ENCODE measurements at regions not wholly inside any gene's neighbourhood (a gene's known extent, or its start where the extent isn't known, plus 50 kb on each side); places are given as distances from the start of the nearest gene placed in this dataset.
A peak's percentile ranks its signal among the peaks of the same experiment; 100 is the strongest.

DNA sequence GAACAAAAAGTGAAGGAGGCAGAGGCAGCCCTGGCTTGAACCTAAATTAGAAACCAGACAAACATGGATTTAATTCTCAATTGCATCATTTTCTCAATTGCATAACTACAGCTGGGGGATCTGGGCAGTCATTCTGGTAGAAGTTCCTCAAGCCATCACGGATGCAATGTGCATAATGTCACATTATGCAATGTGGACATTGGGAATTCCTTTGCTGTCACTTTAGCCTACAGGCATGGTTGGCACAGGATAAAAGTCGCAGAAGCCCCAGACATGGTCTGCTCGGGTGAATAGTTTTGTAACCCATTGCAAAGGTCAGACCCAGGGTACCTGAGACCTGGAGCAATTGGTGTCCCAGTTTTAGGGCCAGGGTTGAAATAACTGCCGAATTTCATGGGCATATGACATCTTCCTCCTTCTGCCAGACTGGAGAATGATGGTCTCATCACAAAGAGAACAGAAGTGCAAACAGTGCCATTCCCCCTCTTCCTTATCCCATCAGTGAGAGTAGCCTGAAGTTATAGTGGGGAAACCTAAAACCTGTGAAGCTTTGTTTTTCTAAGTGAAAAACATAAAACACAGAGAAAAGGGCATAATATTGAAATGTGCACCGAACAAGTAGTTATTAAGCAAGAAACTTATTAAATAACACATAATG, 290.8 kb downstream of the MSX2 start:
- no peak overlapping the region for H3K4me3 ChIP-seq
- no peak overlapping the region for H3K27ac ChIP-seq
- no peaks in the 10 kb centered on the region for H3K27me3 ChIP-seq
- DNase-seq = peak in 1 of 2 donors; percentile 13
- WGBS, 5 donors = 67 to 72% (median 68%) methylated on average over 5 of the region's 5 CpGs
- intact Hi-C loops (cut with DNase I; ENCODE audit: low total_unique reads) = no loop called here
- no peaks in the 10 kb centered on the region for H3K36me3 ChIP-seq
- no peaks in the 10 kb centered on the region for H3K9me3 ChIP-seq
- no peaks in the 10 kb centered on the region for H3K4me1 ChIP-seq
- no peak for TF ChIP-seq POLR2AphosphoS5 (IDR thresholded peaks at IDR 0.05)
- no peak for TF ChIP-seq POLR2A (IDR thresholded peaks at IDR 0.05)
- TF ChIP-seq, protein P1, sequence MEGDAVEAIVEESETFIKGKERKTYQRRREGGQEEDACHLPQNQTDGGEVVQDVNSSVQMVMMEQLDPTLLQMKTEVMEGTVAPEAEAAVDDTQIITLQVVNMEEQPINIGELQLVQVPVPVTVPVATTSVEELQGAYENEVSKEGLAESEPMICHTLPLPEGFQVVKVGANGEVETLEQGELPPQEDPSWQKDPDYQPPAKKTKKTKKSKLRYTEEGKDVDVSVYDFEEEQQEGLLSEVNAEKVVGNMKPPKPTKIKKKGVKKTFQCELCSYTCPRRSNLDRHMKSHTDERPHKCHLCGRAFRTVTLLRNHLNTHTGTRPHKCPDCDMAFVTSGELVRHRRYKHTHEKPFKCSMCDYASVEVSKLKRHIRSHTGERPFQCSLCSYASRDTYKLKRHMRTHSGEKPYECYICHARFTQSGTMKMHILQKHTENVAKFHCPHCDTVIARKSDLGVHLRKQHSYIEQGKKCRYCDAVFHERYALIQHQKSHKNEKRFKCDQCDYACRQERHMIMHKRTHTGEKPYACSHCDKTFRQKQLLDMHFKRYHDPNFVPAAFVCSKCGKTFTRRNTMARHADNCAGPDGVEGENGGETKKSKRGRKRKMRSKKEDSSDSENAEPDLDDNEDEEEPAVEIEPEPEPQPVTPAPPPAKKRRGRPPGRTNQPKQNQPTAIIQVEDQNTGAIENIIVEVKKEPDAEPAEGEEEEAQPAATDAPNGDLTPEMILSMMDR (IDR thresholded peaks at IDR 0.05) = no peak
- TF ChIP-seq EP300 (IDR thresholded peaks at IDR 0.05) = no peak

DNA sequence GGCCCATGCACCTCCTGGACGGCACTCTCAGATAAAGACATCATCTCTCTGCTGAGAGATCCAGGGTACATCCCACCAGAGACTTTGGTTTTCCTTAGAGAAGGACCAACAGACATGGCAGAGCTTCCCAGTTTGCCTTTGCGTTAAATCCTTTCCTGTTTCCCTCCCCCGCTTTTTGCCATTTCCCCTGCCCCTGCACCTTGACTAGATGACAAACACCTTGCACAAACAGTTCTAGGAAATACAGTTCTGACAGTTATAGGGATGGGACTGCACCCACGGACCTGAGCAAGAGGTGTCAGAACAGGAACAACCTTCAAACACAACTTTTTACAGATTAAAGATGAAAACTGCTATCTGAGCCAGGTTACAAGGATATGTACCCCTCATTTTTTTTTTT, 288.9 kb downstream of the MSX2 start:
- no peak for DNase-seq
- Histone ChIP-seq H3K4me3 (no peak overlapping the region), H3K27me3 (no peaks in the 10 kb centered on the region), H3K27ac (no peak overlapping the region), H3K36me3 (no peaks in the 10 kb centered on the region), H3K9me3 (no peaks in the 10 kb centered on the region), H3K4me1 (no peaks in the 10 kb centered on the region)
- whole genome bisulfite sequencing, 5 donors = 70 to 80% (median 72%) methylated on average over 4 of the region's 4 CpGs
- TF ChIP-seq EP300 (IDR thresholded peaks at IDR 0.05) (no peak), POLR2AphosphoS5 (IDR thresholded peaks at IDR 0.05) (no peak), POLR2A (IDR thresholded peaks at IDR 0.05) (no peak)
- TF ChIP-seq, protein P1 (IDR thresholded peaks at IDR 0.05) = no peak
- intact Hi-C loops (cut with DNase I; ENCODE audit: low total_unique reads) = no loop called here

DNA sequence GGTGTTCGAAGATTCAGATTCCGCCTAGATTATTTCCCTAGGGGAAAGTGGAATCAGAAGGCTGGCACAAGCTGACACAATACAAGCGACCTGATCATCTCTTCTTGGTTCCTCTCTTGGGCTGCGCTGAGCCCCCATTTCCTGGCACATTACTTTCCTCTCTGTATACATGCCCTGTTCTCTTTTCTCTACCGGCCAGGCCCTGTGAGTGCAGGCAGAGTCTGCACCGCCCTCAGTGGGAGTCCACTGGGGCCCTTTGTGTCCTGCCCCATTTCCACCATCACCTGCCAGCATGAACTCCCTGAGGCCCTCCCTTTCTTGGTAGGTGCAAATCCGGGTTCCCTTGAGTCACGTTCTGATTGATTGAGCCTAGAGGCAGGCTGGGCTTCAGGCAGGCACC, 287.9 kb downstream of the MSX2 start:
- Histone ChIP-seq H3K27ac (no peak overlapping the region), H3K27me3 (no peaks in the 10 kb centered on the region), H3K4me3 (no peak overlapping the region), H3K9me3 (no peaks in the 10 kb centered on the region), H3K36me3 (no peaks in the 10 kb centered on the region), H3K4me1 (no peaks in the 10 kb centered on the region)
- no peak for TF ChIP-seq POLR2A (IDR thresholded peaks at IDR 0.05)
- TF ChIP-seq POLR2AphosphoS5 (IDR thresholded peaks at IDR 0.05) = no peak
- TF ChIP-seq, protein P1 (IDR thresholded peaks at IDR 0.05) = no peak
- TF ChIP-seq EP300 (IDR thresholded peaks at IDR 0.05) = no peak
- 81 to 84% (median 81%) methylated on average over 8 of the region's 8 CpGs for WGBS, 5 donors
- no peak for DNase-seq
- intact Hi-C loops (cut with DNase I; ENCODE audit: low total_unique reads) = no loop called here

DNA sequence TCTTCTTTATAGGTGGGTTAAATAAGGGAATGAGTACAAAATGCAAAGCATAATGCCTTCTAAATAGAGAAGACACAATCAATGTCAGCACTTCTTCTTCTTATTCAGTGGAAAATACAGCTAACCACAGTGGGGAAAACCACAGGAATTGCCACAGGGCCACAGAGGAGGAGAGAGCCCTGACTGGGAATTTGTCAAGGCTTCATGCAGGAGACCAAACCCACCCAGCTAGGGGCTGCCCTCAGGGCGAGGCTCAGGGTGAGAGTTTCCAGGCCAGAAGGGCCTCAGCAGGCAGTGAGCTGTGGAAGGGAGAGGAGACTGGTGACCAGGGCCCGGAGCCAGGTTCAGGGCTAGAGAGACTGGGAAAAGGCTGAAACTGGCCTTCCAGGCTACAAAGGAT, 279.1 kb downstream of the MSX2 start:
- Histone ChIP-seq H3K27ac (no peak overlapping the region), H3K4me3 (no peak overlapping the region), H3K36me3 (no peaks in the 10 kb centered on the region), H3K9me3 (peaks cover 0 to 6% (median 3%) of the 10 kb centered on the region in 4 donors), H3K4me1 (no peaks in the 10 kb centered on the region), H3K27me3 (no peaks in the 10 kb centered on the region)
- 77 to 84% (median 78%) methylated on average over 2 of the region's 2 CpGs for WGBS, 5 donors
- TF ChIP-seq EP300 (IDR thresholded peaks at IDR 0.05) = no peak
- TF ChIP-seq POLR2A (IDR thresholded peaks at IDR 0.05) = no peak
- no peak for TF ChIP-seq POLR2AphosphoS5 (IDR thresholded peaks at IDR 0.05)
- TF ChIP-seq, protein P1 (IDR thresholded peaks at IDR 0.05) = no peak
- intact Hi-C loops (cut with DNase I; ENCODE audit: low total_unique reads) = no loop called here
- no peak for DNase-seq
